ENCODE measurements at regions not wholly inside any gene's neighbourhood (a gene's known extent, or its start where the extent isn't known, plus 50 kb on each side); places are given as distances from the start of the nearest gene placed in this dataset.

DNA sequence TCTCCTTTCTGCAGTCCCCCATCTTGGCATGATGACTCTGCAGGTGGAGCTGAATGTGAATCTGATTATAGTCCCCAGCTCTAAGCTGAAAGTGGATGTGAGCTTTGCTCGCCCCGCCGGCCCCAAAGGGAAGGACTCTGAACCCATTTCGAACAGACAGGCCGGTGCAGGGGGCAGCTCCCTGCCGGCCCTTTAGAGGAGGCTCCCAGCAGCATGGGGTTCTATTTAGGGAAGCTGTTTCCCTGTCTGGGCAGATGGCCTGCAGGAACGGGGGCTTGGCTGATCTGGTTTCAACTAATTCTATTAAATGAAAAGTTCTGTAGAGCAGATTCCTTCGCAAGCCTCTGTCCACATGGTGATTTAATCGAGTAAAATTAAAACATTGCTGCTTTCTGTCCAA is 104.8 kb upstream of the MSX1 start:
- TF ChIP-seq POLR2AphosphoS5 (IDR thresholded peaks at IDR 0.05; ENCODE audit: control insufficient read depth, insufficient read depth, low read depth, low read length) (no peak), NONO (IDR thresholded peaks at IDR 0.05; ENCODE audit: low read depth in 2 of 2, low read length in 1 of 2) (no peak), MAFK (IDR thresholded peaks at IDR 0.05; ENCODE audit: low read length) (no peak), KDM1A (IDR thresholded peaks at IDR 0.05) (no peak), POLR2A (conservative IDR thresholded peaks at IDR 0.05) (no peak), MLLT1 (IDR thresholded peaks at IDR 0.05) (no peak), TBP (optimal IDR thresholded peaks at IDR 0.05; ENCODE audit: low read depth, low read length) (no peak), CTCF (IDR thresholded peaks at IDR 0.05 in 2 of 3, conservative IDR thresholded peaks at IDR 0.05 in 1 of 3; ENCODE audit: insufficient read depth in 2 of 3, low read depth in 1 of 3, low read length in 3 of 3) (no peak), USF1 (CRISPR knock-in tag; IDR thresholded peaks at IDR 0.05) (no peak), BHLHE40 (IDR thresholded peaks at IDR 0.05; ENCODE audit: low read length) (no peak), EP300 (IDR thresholded peaks at IDR 0.05; ENCODE audit: low read length) (no peak), JUNB (CRISPR knock-in tag; conservative IDR thresholded peaks at IDR 0.05) (no peak)
- TF ChIP-seq, protein P1, sequence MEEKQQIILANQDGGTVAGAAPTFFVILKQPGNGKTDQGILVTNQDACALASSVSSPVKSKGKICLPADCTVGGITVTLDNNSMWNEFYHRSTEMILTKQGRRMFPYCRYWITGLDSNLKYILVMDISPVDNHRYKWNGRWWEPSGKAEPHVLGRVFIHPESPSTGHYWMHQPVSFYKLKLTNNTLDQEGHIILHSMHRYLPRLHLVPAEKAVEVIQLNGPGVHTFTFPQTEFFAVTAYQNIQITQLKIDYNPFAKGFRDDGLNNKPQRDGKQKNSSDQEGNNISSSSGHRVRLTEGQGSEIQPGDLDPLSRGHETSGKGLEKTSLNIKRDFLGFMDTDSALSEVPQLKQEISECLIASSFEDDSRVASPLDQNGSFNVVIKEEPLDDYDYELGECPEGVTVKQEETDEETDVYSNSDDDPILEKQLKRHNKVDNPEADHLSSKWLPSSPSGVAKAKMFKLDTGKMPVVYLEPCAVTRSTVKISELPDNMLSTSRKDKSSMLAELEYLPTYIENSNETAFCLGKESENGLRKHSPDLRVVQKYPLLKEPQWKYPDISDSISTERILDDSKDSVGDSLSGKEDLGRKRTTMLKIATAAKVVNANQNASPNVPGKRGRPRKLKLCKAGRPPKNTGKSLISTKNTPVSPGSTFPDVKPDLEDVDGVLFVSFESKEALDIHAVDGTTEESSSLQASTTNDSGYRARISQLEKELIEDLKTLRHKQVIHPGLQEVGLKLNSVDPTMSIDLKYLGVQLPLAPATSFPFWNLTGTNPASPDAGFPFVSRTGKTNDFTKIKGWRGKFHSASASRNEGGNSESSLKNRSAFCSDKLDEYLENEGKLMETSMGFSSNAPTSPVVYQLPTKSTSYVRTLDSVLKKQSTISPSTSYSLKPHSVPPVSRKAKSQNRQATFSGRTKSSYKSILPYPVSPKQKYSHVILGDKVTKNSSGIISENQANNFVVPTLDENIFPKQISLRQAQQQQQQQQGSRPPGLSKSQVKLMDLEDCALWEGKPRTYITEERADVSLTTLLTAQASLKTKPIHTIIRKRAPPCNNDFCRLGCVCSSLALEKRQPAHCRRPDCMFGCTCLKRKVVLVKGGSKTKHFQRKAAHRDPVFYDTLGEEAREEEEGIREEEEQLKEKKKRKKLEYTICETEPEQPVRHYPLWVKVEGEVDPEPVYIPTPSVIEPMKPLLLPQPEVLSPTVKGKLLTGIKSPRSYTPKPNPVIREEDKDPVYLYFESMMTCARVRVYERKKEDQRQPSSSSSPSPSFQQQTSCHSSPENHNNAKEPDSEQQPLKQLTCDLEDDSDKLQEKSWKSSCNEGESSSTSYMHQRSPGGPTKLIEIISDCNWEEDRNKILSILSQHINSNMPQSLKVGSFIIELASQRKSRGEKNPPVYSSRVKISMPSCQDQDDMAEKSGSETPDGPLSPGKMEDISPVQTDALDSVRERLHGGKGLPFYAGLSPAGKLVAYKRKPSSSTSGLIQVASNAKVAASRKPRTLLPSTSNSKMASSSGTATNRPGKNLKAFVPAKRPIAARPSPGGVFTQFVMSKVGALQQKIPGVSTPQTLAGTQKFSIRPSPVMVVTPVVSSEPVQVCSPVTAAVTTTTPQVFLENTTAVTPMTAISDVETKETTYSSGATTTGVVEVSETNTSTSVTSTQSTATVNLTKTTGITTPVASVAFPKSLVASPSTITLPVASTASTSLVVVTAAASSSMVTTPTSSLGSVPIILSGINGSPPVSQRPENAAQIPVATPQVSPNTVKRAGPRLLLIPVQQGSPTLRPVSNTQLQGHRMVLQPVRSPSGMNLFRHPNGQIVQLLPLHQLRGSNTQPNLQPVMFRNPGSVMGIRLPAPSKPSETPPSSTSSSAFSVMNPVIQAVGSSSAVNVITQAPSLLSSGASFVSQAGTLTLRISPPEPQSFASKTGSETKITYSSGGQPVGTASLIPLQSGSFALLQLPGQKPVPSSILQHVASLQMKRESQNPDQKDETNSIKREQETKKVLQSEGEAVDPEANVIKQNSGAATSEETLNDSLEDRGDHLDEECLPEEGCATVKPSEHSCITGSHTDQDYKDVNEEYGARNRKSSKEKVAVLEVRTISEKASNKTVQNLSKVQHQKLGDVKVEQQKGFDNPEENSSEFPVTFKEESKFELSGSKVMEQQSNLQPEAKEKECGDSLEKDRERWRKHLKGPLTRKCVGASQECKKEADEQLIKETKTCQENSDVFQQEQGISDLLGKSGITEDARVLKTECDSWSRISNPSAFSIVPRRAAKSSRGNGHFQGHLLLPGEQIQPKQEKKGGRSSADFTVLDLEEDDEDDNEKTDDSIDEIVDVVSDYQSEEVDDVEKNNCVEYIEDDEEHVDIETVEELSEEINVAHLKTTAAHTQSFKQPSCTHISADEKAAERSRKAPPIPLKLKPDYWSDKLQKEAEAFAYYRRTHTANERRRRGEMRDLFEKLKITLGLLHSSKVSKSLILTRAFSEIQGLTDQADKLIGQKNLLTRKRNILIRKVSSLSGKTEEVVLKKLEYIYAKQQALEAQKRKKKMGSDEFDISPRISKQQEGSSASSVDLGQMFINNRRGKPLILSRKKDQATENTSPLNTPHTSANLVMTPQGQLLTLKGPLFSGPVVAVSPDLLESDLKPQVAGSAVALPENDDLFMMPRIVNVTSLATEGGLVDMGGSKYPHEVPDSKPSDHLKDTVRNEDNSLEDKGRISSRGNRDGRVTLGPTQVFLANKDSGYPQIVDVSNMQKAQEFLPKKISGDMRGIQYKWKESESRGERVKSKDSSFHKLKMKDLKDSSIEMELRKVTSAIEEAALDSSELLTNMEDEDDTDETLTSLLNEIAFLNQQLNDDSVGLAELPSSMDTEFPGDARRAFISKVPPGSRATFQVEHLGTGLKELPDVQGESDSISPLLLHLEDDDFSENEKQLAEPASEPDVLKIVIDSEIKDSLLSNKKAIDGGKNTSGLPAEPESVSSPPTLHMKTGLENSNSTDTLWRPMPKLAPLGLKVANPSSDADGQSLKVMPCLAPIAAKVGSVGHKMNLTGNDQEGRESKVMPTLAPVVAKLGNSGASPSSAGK (IDR thresholded peaks at IDR 0.05) = no peak

Measured in K562 (cell line).